ENCODE measurements at regions not wholly inside any gene's neighbourhood (a gene's known extent, or its start where the extent isn't known, plus 50 kb on each side); places are given as distances from the start of the nearest gene placed in this dataset.

DNA sequence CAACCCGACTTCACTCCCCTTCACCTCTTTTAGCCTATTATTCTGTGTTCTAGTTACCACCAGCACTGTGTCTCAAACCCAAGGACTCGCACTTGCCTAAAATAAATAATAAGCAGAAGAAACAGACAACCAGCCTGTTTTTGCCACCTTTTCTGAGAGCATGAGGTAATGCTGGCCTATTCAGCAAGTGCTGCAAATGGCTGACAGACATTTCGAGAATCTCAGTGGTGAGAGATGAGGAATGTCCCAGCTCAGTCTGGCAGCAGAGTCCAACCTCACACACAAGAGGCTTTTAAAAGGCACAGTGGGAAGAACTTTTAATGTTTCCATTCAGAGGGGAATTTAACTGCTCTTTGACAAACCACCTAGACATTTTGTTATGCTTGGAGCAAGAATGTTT, 143.3 kb upstream of the GMNC start:
- no peak for TF ChIP-seq POLR2A (IDR thresholded peaks at IDR 0.05; ENCODE audit: extremely low read depth, insufficient read length)
- TF ChIP-seq, protein P1, sequence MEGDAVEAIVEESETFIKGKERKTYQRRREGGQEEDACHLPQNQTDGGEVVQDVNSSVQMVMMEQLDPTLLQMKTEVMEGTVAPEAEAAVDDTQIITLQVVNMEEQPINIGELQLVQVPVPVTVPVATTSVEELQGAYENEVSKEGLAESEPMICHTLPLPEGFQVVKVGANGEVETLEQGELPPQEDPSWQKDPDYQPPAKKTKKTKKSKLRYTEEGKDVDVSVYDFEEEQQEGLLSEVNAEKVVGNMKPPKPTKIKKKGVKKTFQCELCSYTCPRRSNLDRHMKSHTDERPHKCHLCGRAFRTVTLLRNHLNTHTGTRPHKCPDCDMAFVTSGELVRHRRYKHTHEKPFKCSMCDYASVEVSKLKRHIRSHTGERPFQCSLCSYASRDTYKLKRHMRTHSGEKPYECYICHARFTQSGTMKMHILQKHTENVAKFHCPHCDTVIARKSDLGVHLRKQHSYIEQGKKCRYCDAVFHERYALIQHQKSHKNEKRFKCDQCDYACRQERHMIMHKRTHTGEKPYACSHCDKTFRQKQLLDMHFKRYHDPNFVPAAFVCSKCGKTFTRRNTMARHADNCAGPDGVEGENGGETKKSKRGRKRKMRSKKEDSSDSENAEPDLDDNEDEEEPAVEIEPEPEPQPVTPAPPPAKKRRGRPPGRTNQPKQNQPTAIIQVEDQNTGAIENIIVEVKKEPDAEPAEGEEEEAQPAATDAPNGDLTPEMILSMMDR (IDR thresholded peaks at IDR 0.05; ENCODE audit: low read depth, low read length): no peak
